Lower leg skin (tissue), 3 donors: ENCODE measurements at regions not wholly inside any gene's neighbourhood (a gene's known extent, or its start where the extent isn't known, plus 50 kb on each side); places are given as distances from the start of the nearest gene placed in this dataset.

ENCODE experiments used
- POLR2A ChIP-seq, 2 donors: fragments of 450-650 bp; IDR thresholded peaks; one replicate each; pipeline ENCODE4 v1.6.1; 2016 to 2017; ENCODE audit warnings: antibody characterized with exemption in 2 of 2, mild to moderate bottlenecking in 1 of 2, moderate library complexity in 1 of 2
- TF ChIP-seq, protein P1 (sequence below), 3 donors: fragments of 450-650 bp; IDR thresholded peaks; one replicate each; pipeline ENCODE4 v1.5.1; 2016; ENCODE audit warnings: antibody characterized with exemption in 3 of 3, mild to moderate bottlenecking in 3 of 3, moderate library complexity in 2 of 3

DNA sequence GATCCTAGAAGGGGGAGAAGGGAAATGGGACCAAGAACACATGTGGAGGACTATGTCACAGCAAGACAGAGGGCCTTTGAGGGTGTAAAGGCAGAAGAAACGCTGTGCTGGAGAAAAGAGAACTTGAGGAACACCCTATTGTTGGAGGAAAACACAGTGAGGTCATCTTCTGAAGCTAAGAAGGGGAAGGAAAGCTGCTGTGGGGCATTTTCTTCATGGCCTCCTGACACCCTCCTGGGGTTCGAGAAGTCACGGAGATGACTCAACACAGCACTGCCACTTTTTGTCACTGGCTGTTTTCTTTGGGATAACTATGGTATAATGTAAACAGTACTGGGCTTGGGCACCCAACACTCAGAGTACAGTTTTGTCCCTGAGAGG is 492.6 kb upstream of the CADM1 start:
- TF ChIP-seq, protein P1, sequence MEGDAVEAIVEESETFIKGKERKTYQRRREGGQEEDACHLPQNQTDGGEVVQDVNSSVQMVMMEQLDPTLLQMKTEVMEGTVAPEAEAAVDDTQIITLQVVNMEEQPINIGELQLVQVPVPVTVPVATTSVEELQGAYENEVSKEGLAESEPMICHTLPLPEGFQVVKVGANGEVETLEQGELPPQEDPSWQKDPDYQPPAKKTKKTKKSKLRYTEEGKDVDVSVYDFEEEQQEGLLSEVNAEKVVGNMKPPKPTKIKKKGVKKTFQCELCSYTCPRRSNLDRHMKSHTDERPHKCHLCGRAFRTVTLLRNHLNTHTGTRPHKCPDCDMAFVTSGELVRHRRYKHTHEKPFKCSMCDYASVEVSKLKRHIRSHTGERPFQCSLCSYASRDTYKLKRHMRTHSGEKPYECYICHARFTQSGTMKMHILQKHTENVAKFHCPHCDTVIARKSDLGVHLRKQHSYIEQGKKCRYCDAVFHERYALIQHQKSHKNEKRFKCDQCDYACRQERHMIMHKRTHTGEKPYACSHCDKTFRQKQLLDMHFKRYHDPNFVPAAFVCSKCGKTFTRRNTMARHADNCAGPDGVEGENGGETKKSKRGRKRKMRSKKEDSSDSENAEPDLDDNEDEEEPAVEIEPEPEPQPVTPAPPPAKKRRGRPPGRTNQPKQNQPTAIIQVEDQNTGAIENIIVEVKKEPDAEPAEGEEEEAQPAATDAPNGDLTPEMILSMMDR (IDR thresholded peaks at IDR 0.05), result no peak
- TF ChIP-seq POLR2A (IDR thresholded peaks at IDR 0.05), result no peak
